BE2C (cell line): ENCODE measurements at regions not wholly inside any gene's neighbourhood (a gene's known extent, or its start where the extent isn't known, plus 50 kb on each side); places are given as distances from the start of the nearest gene placed in this dataset.

Source experiments
- DNase-seq: peaks from one replicate; pipeline ENCODE4 v3.0.0-alpha.2; 2020
- H3K27me3 ChIP-seq: fragments of 250-450 bp; sonication (Bioruptor Pico); 2 replicates; pipeline ENCODE4 v1.5.1; 2020; ENCODE audit warnings: mild to moderate bottlenecking
- H3K36me3 ChIP-seq: fragments of 250-450 bp; sonication (Bioruptor Pico); 2 replicates; pipeline ENCODE4 v1.5.1; 2020; ENCODE audit warnings: mild to moderate bottlenecking
- H3K4me1 ChIP-seq: fragments of 250-450 bp; sonication (Bioruptor Pico); 2 replicates; pipeline ENCODE4 v1.5.1; 2020
- H3K4me3 ChIP-seq: 2 replicates; pipeline ENCODE4 v1.5.1; 2011; ENCODE audit warnings: low read depth, low read length
- H3K9me3 ChIP-seq: fragments of 250-450 bp; sonication (Bioruptor Pico); 2 replicates; pipeline ENCODE4 v1.5.1; 2020
- CTCF ChIP-seq: IDR thresholded peaks from 2 replicates; pipeline ENCODE4 v1.5.1; 2012; ENCODE audit warnings: mild to moderate bottlenecking, low read depth, low read length

- Histone ChIP-seq H3K9me3 (no peaks in the 10 kb centered on the region), H3K4me1 (no peaks in the 10 kb centered on the region), H3K4me3 (no peak overlapping the region), H3K27me3 (no peaks in the 10 kb centered on the region), H3K36me3 (no peaks in the 10 kb centered on the region)
- no peak for TF ChIP-seq CTCF
- DNase-seq: no peak
Measured at GRCh38 chr21:18478513-18478912, 74.9 kb upstream of the TMPRSS15 start.

- Histone ChIP-seq H3K9me3 (no peaks in the 10 kb centered on the region), H3K4me3 (no peak overlapping the region), H3K4me1 (peaks cover 2% of the 10 kb centered on the region), H3K27me3 (no peaks in the 10 kb centered on the region), H3K36me3 (no peaks in the 10 kb centered on the region)
- no peak for DNase-seq
- no peak for TF ChIP-seq CTCF
Measured at GRCh38 chr21:18488252-18488651, 84.7 kb upstream of the TMPRSS15 start.

- Histone ChIP-seq H3K27me3 (no peaks in the 10 kb centered on the region), H3K9me3 (no peaks in the 10 kb centered on the region), H3K4me1 (peaks cover 7% of the 10 kb centered on the region), H3K4me3 (no peak overlapping the region), H3K36me3 (no peaks in the 10 kb centered on the region)
- DNase-seq: no peak
- TF ChIP-seq CTCF: no peak
Measured at GRCh38 chr21:18493422-18493821, 89.8 kb upstream of the TMPRSS15 start.

GRCh38 chr21:18495523-18495922 lies 91.9 kb upstream of the TMPRSS15 start:
- DNase-seq: no peak
- H3K27me3 ChIP-seq: no peaks in the 10 kb centered on the region
- no peaks in the 10 kb centered on the region for H3K36me3 ChIP-seq
- no peak overlapping the region for H3K4me3 ChIP-seq
- peaks cover 7% of the 10 kb centered on the region for H3K4me1 ChIP-seq
- TF ChIP-seq CTCF: no peak
- no peaks in the 10 kb centered on the region for H3K9me3 ChIP-seq

GRCh38 chr21:18498431-18498830 lies 94.8 kb upstream of the TMPRSS15 start:
- Histone ChIP-seq H3K4me1 (peaks cover 3% of the 10 kb centered on the region), H3K36me3 (no peaks in the 10 kb centered on the region), H3K4me3 (no peak overlapping the region), H3K9me3 (no peaks in the 10 kb centered on the region), H3K27me3 (no peaks in the 10 kb centered on the region)
- no peak for TF ChIP-seq CTCF
- DNase-seq: no peak

GRCh38 chr21:18499761-18500376 lies 96.3 kb upstream of the TMPRSS15 start:
- Histone ChIP-seq H3K27me3 (no peaks in the 10 kb centered on the region), H3K4me1 (no peaks in the 10 kb centered on the region), H3K4me3 (no peak overlapping the region), H3K36me3 (no peaks in the 10 kb centered on the region), H3K9me3 (no peaks in the 10 kb centered on the region; the same call in 1 of the 2 replicates)
- peak; percentile 80 for TF ChIP-seq CTCF
- peak; percentile 75 for DNase-seq
